ENCODE measurements at regions not wholly inside any gene's neighbourhood (a gene's known extent, or its start where the extent isn't known, plus 50 kb on each side); places are given as distances from the start of the nearest gene placed in this dataset.

DNA sequence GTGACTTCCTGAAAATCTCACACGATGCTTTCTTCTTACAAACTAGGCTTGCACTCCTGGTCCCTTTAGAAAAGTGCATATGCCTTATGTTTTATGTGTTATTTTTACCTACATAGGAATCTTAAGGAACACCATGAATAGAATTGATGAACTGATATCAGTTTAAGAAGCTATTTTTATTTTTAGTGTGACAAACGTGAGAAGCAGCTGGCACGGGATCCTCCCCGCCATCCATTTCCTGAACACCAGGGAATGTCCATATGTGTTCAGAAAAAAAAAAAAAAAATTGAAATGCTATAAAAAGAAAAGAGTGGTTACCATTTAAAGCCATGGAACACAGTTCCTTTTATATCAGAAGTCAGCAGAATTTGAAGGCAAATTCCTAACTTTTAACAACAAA, 1096.1 kb upstream of the PRKX start:
- TF ChIP-seq CTCF (IDR thresholded peaks at IDR 0.05) (no peak), POLR2A (IDR thresholded peaks at IDR 0.05) (no peak)
